GM19372 (cell line): ENCODE measurements at regions not wholly inside any gene's neighbourhood (a gene's known extent, or its start where the extent isn't known, plus 50 kb on each side); places are given as distances from the start of the nearest gene placed in this dataset.
"Not testable (repeated sequence)": the region's sequence is repeated elsewhere in the genome, so short reads cannot be mapped to it uniquely, and the experiment has no call there.

Experiments used
- ATAC-seq: cut with Tn5 transposase; IDR thresholded peaks from one replicate; pipeline ENCODE4 v1.9.1; 2021; ENCODE audit warnings: mild to moderate bottlenecking, low read depth, moderate library complexity; ENCODE audit not compliant: unreplicated experiment

- ATAC-seq, result no peak
Observed at GRCh38 chr5:98391921-98392625, 381.4 kb upstream of the RGMB start.

- ATAC-seq, result not testable (repeated sequence)
Observed at GRCh38 chr5:98393205-98393604, 380.3 kb upstream of the RGMB start.

- no peak for ATAC-seq
Observed at GRCh38 chr5:98397081-98397480, 376.4 kb upstream of the RGMB start.

GRCh38 chr5:98398465-98398864 lies 375.0 kb upstream of the RGMB start:
- ATAC-seq, result no peak

GRCh38 chr5:98401656-98402055 lies 371.8 kb upstream of the RGMB start:
- ATAC-seq, result no peak

- ATAC-seq, result no peak
Observed at GRCh38 chr5:98402130-98402529, 371.3 kb upstream of the RGMB start.

- no peak for ATAC-seq
Observed at GRCh38 chr5:98403131-98403530, 370.3 kb upstream of the RGMB start.

- ATAC-seq, result no peak
Observed at GRCh38 chr5:98414938-98415337, 358.5 kb upstream of the RGMB start.

GRCh38 chr5:98415663-98416062 lies 357.8 kb upstream of the RGMB start:
- no peak for ATAC-seq

- no peak for ATAC-seq
Observed at GRCh38 chr5:98416541-98416940, 356.9 kb upstream of the RGMB start.

- ATAC-seq, result no peak
Observed at GRCh38 chr5:98419825-98420224, 353.6 kb upstream of the RGMB start.

GRCh38 chr5:98424681-98425450 lies 348.6 kb upstream of the RGMB start:
- ATAC-seq, result no peak

- no peak for ATAC-seq
Observed at GRCh38 chr5:98425640-98426039, 347.8 kb upstream of the RGMB start.

- ATAC-seq, result no peak
Observed at GRCh38 chr5:98428806-98429205, 344.7 kb upstream of the RGMB start.

GRCh38 chr5:98432378-98432777 lies 341.1 kb upstream of the RGMB start:
- ATAC-seq, result no peak

GRCh38 chr5:98433022-98433421 lies 340.4 kb upstream of the RGMB start:
- ATAC-seq, result no peak

- ATAC-seq, result no peak
Observed at GRCh38 chr5:98433673-98434072, 339.8 kb upstream of the RGMB start.

GRCh38 chr5:98436667-98437066 lies 336.8 kb upstream of the RGMB start:
- ATAC-seq, result no peak

GRCh38 chr5:98442448-98442847 lies 331.0 kb upstream of the RGMB start:
- ATAC-seq, result no peak

GRCh38 chr5:98443881-98444280 lies 329.6 kb upstream of the RGMB start:
- ATAC-seq, result no peak

- ATAC-seq, result no peak
Observed at GRCh38 chr5:98453296-98453695, 320.2 kb upstream of the RGMB start.

GRCh38 chr5:98454407-98454806 lies 319.1 kb upstream of the RGMB start:
- no peak for ATAC-seq
